Lower lobe of right lung (tissue), 2 donors: ENCODE measurements at regions not wholly inside any gene's neighbourhood (a gene's known extent, or its start where the extent isn't known, plus 50 kb on each side); places are given as distances from the start of the nearest gene placed in this dataset.
A peak's percentile ranks its signal among the peaks of the same experiment; 100 is the strongest.

Source experiments
- ATAC-seq, 2 donors: fragments of 200-7000 bp; cut with Tn5 transposase; one replicate each; pipeline ENCODE4 v1.9.1; 2020 to 2022; ENCODE audit warnings: mild to moderate bottlenecking in 2 of 2, moderate library complexity in 2 of 2
- DNase-seq: peaks from one replicate; pipeline ENCODE4 v3.0.0-alpha.2; 2020
- H3K27ac ChIP-seq: fragments of 200-600 bp; one replicate; pipeline ENCODE4 v1.8.0; 2022
- H3K27me3 ChIP-seq: fragments of 200-600 bp; one replicate; pipeline ENCODE4 v1.8.0; 2022; ENCODE audit warnings: low read depth
- H3K36me3 ChIP-seq: fragments of 200-600 bp; one replicate; pipeline ENCODE4 v1.8.0; 2022; ENCODE audit warnings: mild to moderate bottlenecking
- H3K4me1 ChIP-seq: fragments of 200-600 bp; one replicate; pipeline ENCODE4 v1.8.0; 2022
- H3K4me3 ChIP-seq: fragments of 200-600 bp; one replicate; pipeline ENCODE4 v1.8.0; 2022; ENCODE audit warnings: mild to moderate bottlenecking
- H3K9me3 ChIP-seq: fragments of 200-600 bp; one replicate; pipeline ENCODE4 v1.8.0; 2022
- intact Hi-C: fragments of 100-400 bp; cut with DNase I; formaldehyde crosslinking; loops from one replicate; pipeline ENCODE4 v1.11.0; 2022
- TF ChIP-seq, protein P1 (sequence below): fragments of 200-600 bp; IDR thresholded peaks from one replicate; pipeline ENCODE4 v1.8.0; 2022; ENCODE audit warnings: antibody characterized with exemption, mild to moderate bottlenecking
- donor health status: DM: no; HTN: yes; CAD: no; lungs with severe emphysema.

DNA sequence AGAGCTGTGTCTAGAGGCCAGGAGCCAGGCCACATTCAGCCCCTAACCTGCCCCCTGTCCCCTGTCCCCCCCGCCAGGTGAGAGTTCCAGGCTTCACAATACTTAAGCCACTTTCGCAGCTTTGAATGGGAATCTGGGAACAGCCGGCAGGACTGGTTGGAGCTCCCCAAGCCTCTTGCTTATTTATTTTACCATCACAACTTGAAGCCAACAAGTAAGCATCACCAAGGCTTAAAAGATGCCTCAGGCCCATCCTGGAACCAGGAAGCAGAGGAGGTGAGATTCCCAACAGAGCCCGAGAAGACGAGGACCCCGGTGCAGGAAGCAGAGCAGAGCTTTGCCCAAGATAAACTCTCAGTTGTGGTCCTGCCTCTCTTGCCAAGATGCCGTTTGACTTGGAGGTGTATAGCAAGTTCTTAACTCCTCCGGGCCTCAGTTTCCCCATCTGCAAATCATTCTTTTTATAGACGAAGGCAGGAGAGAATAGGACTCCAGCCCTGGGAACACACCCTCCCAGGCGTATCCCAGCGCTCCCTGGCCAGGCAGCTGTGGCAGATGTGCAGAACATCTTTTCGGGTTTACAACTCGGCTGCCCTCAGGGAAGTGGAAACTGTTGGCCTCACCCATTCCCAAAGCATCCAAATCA, 66.8 kb upstream of the SLC25A33 start:
- H3K4me1 ChIP-seq: no peaks in the 10 kb centered on the region
- no peaks in the 10 kb centered on the region for H3K9me3 ChIP-seq
- peaks cover 13% of the 10 kb centered on the region for H3K27me3 ChIP-seq
- DNase-seq (no peak), ATAC-seq (no peak)
- intact Hi-C loops: no loop called here
- no peaks in the 10 kb centered on the region for H3K36me3 ChIP-seq
- TF ChIP-seq, protein P1, sequence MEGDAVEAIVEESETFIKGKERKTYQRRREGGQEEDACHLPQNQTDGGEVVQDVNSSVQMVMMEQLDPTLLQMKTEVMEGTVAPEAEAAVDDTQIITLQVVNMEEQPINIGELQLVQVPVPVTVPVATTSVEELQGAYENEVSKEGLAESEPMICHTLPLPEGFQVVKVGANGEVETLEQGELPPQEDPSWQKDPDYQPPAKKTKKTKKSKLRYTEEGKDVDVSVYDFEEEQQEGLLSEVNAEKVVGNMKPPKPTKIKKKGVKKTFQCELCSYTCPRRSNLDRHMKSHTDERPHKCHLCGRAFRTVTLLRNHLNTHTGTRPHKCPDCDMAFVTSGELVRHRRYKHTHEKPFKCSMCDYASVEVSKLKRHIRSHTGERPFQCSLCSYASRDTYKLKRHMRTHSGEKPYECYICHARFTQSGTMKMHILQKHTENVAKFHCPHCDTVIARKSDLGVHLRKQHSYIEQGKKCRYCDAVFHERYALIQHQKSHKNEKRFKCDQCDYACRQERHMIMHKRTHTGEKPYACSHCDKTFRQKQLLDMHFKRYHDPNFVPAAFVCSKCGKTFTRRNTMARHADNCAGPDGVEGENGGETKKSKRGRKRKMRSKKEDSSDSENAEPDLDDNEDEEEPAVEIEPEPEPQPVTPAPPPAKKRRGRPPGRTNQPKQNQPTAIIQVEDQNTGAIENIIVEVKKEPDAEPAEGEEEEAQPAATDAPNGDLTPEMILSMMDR: no peak
- no peak overlapping the region for H3K27ac ChIP-seq
- H3K4me3 ChIP-seq: no peak overlapping the region

DNA sequence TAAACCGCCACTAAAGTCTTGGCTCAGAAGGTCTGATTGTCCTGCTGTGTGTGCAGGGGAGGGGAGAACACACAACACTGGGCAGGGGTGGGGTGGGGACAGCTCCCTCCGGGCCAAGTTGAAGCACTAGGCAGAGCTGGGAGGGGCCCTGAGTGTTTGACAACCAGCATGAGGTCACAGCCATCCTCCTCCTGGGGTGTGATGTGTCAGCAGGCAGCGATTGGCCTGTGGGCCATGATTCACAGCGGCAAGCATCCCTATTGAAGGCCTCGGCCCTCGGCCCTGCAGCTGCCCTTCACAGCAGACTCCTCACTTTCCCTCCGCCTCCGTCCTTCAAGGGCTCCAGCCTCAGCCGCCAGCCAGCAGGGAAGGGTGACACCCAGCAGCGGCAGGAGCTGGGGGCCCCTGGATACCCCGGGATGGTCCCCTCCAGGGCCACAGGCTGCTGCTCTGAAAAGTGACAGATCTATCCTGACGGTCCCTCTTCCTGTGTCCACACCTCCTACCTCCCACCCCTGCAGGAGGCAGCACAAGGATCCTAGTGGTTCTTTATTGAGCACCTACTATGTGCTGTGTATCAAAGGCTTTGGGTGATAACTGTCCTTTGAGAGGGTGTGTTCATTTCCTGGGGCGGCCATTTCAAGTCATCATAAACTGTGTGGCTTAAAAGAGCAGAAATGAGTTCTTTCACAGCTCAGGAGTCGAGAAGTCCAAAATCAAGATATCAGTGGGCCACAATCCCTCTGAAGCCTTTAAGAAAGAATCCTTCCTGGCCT, 66.0 kb upstream of the SLC25A33 start:
- no peaks in the 10 kb centered on the region for H3K36me3 ChIP-seq
- TF ChIP-seq, protein P1: no peak
- H3K27me3 ChIP-seq: peaks cover 13% of the 10 kb centered on the region
- H3K4me3 ChIP-seq: no peak overlapping the region
- peak; percentile 81 to 85 for ATAC-seq
- no peak overlapping the region for H3K27ac ChIP-seq
- intact Hi-C loops: no loop called here
- H3K4me1 ChIP-seq: no peaks in the 10 kb centered on the region
- no peaks in the 10 kb centered on the region for H3K9me3 ChIP-seq
- peak; percentile 55 for DNase-seq

DNA sequence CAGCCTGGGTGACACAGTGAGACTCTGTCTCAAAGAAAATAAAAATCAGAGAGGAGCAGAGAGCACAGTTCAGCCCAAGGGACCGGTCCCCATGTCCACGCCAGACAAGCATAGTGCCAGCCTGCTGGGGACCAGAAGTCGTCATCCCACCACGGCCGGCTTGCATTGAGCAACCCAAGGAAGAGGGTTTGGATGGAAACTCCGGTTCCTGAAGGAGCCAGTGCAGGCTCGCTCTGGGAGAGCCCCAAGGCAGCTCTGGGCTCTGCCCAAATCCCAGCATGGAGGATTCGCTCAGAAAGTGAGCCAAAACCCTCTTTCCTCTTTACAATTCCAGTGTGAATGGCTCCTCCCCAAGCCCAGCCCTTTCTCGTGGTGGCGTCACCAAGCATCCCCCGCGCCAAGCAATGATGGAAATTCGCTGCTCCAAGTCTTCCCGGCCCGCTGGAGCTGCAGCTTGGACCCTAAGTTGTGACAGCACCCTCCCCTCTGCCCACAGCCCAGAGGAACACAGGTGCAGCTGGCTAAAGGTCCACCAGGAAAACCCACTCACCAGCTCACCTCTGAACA, 64.1 kb upstream of the SLC25A33 start:
- ATAC-seq (no peak), DNase-seq (no peak)
- Histone ChIP-seq H3K9me3 (no peaks in the 10 kb centered on the region), H3K27me3 (peaks cover 13% of the 10 kb centered on the region), H3K4me3 (no peak overlapping the region), H3K27ac (no peak overlapping the region), H3K4me1 (no peaks in the 10 kb centered on the region), H3K36me3 (no peaks in the 10 kb centered on the region)
- TF ChIP-seq, protein P1: no peak
- intact Hi-C loops: no loop called here

DNA sequence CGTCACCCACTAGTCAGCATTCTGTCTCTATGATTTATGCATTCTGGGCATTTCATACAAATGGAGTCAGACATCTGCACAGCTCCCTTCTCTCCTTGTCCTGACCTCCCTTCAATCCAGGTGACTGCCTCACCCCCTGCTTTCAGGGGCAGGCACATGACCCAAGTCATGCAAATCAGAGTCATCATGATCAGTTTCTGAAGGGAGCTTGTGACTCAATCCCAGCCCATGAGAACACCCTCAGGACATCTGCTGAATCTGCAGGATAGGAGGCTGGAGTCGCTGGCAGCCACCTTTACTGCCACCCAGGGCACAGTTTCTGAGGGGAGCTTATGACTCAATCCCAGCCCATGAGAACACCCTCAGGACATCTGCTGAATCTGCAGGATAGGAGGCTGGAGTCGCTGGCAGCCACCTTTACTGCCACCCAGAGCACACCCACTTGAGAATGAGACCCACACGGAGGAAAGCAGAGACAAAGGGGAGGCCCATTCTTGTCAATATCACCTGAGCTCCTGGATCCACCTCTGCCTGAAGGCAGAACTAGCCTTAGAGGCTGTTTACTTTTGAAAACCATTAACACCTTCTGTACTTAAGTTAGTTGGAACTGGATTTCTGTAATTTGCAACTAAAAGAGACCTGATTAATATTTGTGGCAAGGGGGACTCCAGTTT, 62.3 kb upstream of the SLC25A33 start:
- intact Hi-C loops: no loop called here
- Histone ChIP-seq H3K4me3 (no peak overlapping the region), H3K9me3 (no peaks in the 10 kb centered on the region), H3K27me3 (peaks cover 13% of the 10 kb centered on the region), H3K27ac (no peak overlapping the region), H3K4me1 (no peaks in the 10 kb centered on the region), H3K36me3 (no peaks in the 10 kb centered on the region)
- ATAC-seq: no peak
- TF ChIP-seq, protein P1: no peak
- DNase-seq: no peak

DNA sequence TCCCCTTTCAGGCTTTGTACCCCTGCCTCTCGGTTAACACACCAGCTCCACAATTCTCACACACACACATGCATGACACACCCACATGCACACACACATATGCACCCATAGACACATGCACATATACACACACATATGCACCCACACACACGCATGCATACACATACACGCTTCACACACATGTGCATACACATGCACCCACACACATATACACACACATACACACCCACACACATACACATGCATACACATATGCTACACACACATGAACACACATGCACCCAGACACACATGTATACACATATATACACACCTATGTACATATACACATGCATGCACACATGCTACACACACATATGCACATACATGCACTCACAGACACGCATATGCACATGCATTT, 61.7 kb upstream of the SLC25A33 start:
- no peak for ATAC-seq
- no peaks in the 10 kb centered on the region for H3K4me1 ChIP-seq

More for the DNA sequence above, 61.7 kb upstream of the SLC25A33 start:
- Histone ChIP-seq H3K4me3 (no peak overlapping the region), H3K27me3 (peaks cover 13% of the 10 kb centered on the region), H3K9me3 (no peaks in the 10 kb centered on the region), H3K36me3 (no peaks in the 10 kb centered on the region), H3K27ac (no peak overlapping the region)
- intact Hi-C loops: no loop called here
- no peak for DNase-seq
- TF ChIP-seq, protein P1: no peak
